ENCODE measurements at regions not wholly inside any gene's neighbourhood (a gene's known extent, or its start where the extent isn't known, plus 50 kb on each side); places are given as distances from the start of the nearest gene placed in this dataset.

- TF ChIP-seq EZH2 (IDR thresholded peaks at IDR 0.05; ENCODE audit: low read length, missing control alignments) (no peak), CTCF (conservative IDR thresholded peaks at IDR 0.05 in 1 of 2, IDR thresholded peaks at IDR 0.05 in 1 of 2; ENCODE audit: low read depth in 1 of 2, low read length in 2 of 2) (no peak)
- no peak overlapping the region for H2AFZ ChIP-seq (ENCODE audit: low read length)
- no peaks in the 10 kb centered on the region for H3K27me3 ChIP-seq (ENCODE audit: control insufficient read depth, insufficient read depth, low read length)
- H3K9me3 ChIP-seq (ENCODE audit: control insufficient read depth, insufficient read depth, low read depth, low read length), result no peaks in the 10 kb centered on the region
- H3K79me2 ChIP-seq (ENCODE audit: control insufficient read depth, insufficient read depth, low read length), result no peaks in the 10 kb centered on the region
- DNase-seq (ENCODE audit: low read depth in 2 of 2), result no peak
- H3K36me3 ChIP-seq (ENCODE audit: control insufficient read depth, insufficient read depth, low read length), result no peaks in the 10 kb centered on the region
- no peaks in the 10 kb centered on the region for H4K20me1 ChIP-seq (ENCODE audit: control insufficient read depth, extremely low read depth, insufficient read depth, low read length)
- H3K27ac ChIP-seq (ENCODE audit: insufficient read depth, low read length), result no peak overlapping the region
- no peak overlapping the region for H3K4me2 ChIP-seq (ENCODE audit: extremely low read depth, insufficient read depth, low read length)
- no peaks in the 10 kb centered on the region for H3K4me1 ChIP-seq (ENCODE audit: control insufficient read depth, extremely low read depth, insufficient read depth, low read length)
- H3K4me3 ChIP-seq (replicated peaks in 1 of 4; ENCODE audit: control extremely low read depth in 1 of 4, insufficient read depth in 1 of 4, low read depth in 3 of 4, low read length in 4 of 4), result no peak overlapping the region
- H3K9ac ChIP-seq (ENCODE audit: insufficient read depth, low read length), result no peak overlapping the region
Observed at GRCh38 chr11:25659706-25660105, 672.2 kb upstream of the ANO3 start.

- Histone ChIP-seq H2AFZ (ENCODE audit: low read length) (no peak overlapping the region), H3K79me2 (ENCODE audit: control insufficient read depth, insufficient read depth, low read length) (no peaks in the 10 kb centered on the region), H3K9me3 (ENCODE audit: control insufficient read depth, insufficient read depth, low read depth, low read length) (no peaks in the 10 kb centered on the region), H3K9ac (ENCODE audit: insufficient read depth, low read length) (no peak overlapping the region), H3K4me3 (replicated peaks in 1 of 4; ENCODE audit: control extremely low read depth in 1 of 4, insufficient read depth in 1 of 4, low read depth in 3 of 4, low read length in 4 of 4) (no peak overlapping the region), H3K27me3 (ENCODE audit: control insufficient read depth, insufficient read depth, low read length) (no peaks in the 10 kb centered on the region), H3K4me1 (ENCODE audit: control insufficient read depth, extremely low read depth, insufficient read depth, low read length) (no peaks in the 10 kb centered on the region), H3K27ac (ENCODE audit: insufficient read depth, low read length) (no peak overlapping the region), H3K36me3 (ENCODE audit: control insufficient read depth, insufficient read depth, low read length) (no peaks in the 10 kb centered on the region), H3K4me2 (ENCODE audit: extremely low read depth, insufficient read depth, low read length) (no peak overlapping the region), H4K20me1 (ENCODE audit: control insufficient read depth, extremely low read depth, insufficient read depth, low read length) (no peaks in the 10 kb centered on the region)
- TF ChIP-seq CTCF (conservative IDR thresholded peaks at IDR 0.05 in 1 of 2, IDR thresholded peaks at IDR 0.05 in 1 of 2; ENCODE audit: low read depth in 1 of 2, low read length in 2 of 2) (no peak), EZH2 (IDR thresholded peaks at IDR 0.05; ENCODE audit: low read length, missing control alignments) (no peak)
- DNase-seq (ENCODE audit: low read depth in 2 of 2), result no peak
Observed at GRCh38 chr11:25667871-25668270, 664.1 kb upstream of the ANO3 start.

GRCh38 chr11:25691959-25692358, 640.0 kb upstream of the ANO3 start:
- no peak for TF ChIP-seq EZH2 (IDR thresholded peaks at IDR 0.05; ENCODE audit: low read length, missing control alignments)
- TF ChIP-seq CTCF (conservative IDR thresholded peaks at IDR 0.05 in 1 of 2, IDR thresholded peaks at IDR 0.05 in 1 of 2; ENCODE audit: low read depth in 1 of 2, low read length in 2 of 2), result no peak
- Histone ChIP-seq H3K9ac (ENCODE audit: insufficient read depth, low read length) (no peak overlapping the region), H3K27ac (ENCODE audit: insufficient read depth, low read length) (no peak overlapping the region), H3K9me3 (ENCODE audit: control insufficient read depth, insufficient read depth, low read depth, low read length) (no peaks in the 10 kb centered on the region), H3K36me3 (ENCODE audit: control insufficient read depth, insufficient read depth, low read length) (no peaks in the 10 kb centered on the region), H3K4me1 (ENCODE audit: control insufficient read depth, extremely low read depth, insufficient read depth, low read length) (no peaks in the 10 kb centered on the region), H4K20me1 (ENCODE audit: control insufficient read depth, extremely low read depth, insufficient read depth, low read length) (no peaks in the 10 kb centered on the region), H3K79me2 (ENCODE audit: control insufficient read depth, insufficient read depth, low read length) (no peaks in the 10 kb centered on the region), H2AFZ (ENCODE audit: low read length) (no peak overlapping the region), H3K4me2 (ENCODE audit: extremely low read depth, insufficient read depth, low read length) (no peak overlapping the region), H3K4me3 (replicated peaks in 1 of 4; ENCODE audit: control extremely low read depth in 1 of 4, insufficient read depth in 1 of 4, low read depth in 3 of 4, low read length in 4 of 4) (no peak overlapping the region), H3K27me3 (ENCODE audit: control insufficient read depth, insufficient read depth, low read length) (no peaks in the 10 kb centered on the region)
- DNase-seq (ENCODE audit: low read depth in 2 of 2), result no peak

Data from fibroblast of lung (primary cell).